Posterior vena cava (tissue), 2 donors: ENCODE measurements at regions not wholly inside any gene's neighbourhood (a gene's known extent, or its start where the extent isn't known, plus 50 kb on each side); places are given as distances from the start of the nearest gene placed in this dataset.

Experiments
- DNase-seq: peaks from one replicate; pipeline ENCODE4 v3.0.0-alpha.2; 2020; ENCODE audit warnings: low spot score
- intact Hi-C, 2 donors: fragments of 100-400 bp; cut with DNase I; formaldehyde crosslinking; loops; one replicate each; pipeline versions ENCODE4 v1.14.1 to v1.14.2; 2022 to 2023
- donor health status: DM: yes; HTN: yes; CAD: no.
- donor health status: DM: yes; HTN: yes; CAD: no.

- intact Hi-C loops: no loop called here
- DNase-seq: peak; percentile 89
Measured at GRCh38 chr5:67693956-67694809, 497.6 kb upstream of the CD180 start.

DNA sequence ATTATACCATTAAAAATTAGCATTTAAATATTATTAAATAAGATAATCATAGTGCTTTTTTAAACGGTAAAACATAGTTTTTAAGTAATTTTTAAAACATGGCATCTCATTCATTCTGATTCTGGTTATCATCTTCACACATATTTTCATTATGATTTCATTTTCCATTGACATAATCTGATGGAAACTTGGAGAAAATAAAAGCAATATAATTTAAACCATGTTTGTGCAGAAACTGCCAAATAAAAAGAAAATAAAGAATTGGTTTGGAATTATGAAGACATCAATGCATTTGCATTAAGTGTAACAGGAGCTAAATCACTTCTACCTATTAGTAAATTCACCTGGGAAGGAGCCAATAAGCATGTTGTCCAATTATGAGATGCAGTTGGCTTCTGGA is 490.1 kb upstream of the CD180 start:
- intact Hi-C loops: no loop called here
- DNase-seq: no peak

DNA sequence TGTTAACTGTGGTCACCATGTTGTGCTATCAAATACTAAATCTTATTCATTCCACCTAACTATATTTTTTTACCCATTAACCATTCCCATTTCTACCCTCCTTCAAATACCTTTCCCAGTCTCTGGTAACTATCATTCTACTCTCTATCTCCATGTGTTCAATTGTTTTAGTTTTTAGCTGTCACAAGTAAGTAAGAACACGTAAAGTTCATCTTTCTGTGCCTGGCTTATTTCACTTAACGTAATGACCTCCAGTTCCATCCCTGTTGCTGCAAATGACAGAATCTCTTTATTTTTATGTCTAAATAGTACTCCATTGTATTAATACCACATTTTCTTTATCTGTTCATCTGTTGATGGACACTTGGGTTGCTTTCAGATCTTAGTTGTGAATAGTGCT is 485.1 kb upstream of the CD180 start:
- intact Hi-C loops: no loop called here

GRCh38 chr5:67680099-67680498 is 483.5 kb upstream of the CD180 start:
- intact Hi-C loops: no loop called here
- DNase-seq: no peak

More for the DNA sequence above, 485.1 kb upstream of the CD180 start:
- DNase-seq: no peak

GRCh38 chr5:67679184-67679841 is 482.7 kb upstream of the CD180 start:
- intact Hi-C loops: no loop called here
- DNase-seq: no peak

DNA sequence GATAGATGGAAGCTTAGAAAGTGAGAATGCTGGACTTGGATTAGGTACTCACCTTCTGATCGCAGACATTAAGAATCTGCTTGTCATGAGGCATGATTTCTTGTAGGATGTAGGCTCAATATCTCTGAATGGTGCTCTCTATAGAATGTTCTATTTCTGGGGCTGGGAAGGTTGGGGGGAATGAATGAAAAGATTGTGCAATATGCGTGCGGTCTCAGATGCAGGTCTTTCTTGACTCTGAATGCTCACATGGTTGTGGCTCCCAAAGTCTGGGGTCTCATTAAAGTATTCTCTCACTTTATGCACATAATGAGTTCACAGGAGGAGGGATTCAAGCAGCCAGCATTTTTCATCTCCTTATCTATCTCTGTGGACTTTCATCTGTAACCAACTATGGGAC is 482.0 kb upstream of the CD180 start:
- intact Hi-C loops: no loop called here
- DNase-seq: no peak

- no peak for DNase-seq
- intact Hi-C loops: no loop called here
Measured at GRCh38 chr5:67677422-67677970, 480.9 kb upstream of the CD180 start.

DNA sequence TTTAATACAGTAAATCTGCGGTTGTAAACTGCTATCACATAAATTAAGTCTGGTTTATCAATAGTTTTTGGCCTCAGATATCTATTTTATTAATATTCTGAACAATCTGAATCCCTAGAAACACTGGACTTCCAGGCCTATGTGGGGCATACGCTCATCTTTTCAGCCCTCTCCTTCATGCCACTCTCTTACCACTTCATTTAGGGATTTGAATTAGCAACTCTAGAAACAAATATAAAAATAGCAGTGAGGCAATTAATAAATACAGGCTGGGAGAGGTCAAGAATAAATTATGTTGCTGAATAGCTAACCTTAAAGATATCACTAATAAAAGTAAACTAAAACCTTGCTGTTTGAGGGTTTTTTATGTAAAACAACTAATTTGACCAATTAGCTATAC is 480.3 kb upstream of the CD180 start:
- DNase-seq: no peak
- intact Hi-C loops: no loop called here

- intact Hi-C loops: no loop called here
- DNase-seq: no peak
Measured at GRCh38 chr5:67674159-67674655, 477.6 kb upstream of the CD180 start.

GRCh38 chr5:67673618-67674017 is 477.0 kb upstream of the CD180 start:
- DNase-seq: no peak
- intact Hi-C loops: no loop called here

- intact Hi-C loops: no loop called here
- DNase-seq: no peak
Measured at GRCh38 chr5:67673180-67673579, 476.6 kb upstream of the CD180 start.

DNA sequence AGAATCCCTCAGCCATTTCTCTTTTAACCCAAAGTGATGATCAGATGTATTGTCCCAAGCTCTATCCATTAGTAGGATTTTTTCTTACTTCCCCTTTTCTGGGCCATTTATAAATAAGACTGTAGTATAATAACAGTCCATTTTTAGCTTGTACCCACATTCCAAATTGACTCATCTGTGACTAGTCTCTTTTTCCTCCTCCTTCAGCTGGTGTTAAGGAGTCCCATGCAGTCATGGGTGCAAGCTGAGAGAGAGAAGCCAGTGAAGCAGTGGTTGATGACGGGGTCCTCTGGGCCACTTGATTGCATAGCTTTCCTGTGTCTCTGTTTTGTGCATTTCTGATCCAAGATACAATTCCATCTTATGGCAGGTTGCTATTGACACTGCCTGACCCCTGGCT is 476.0 kb upstream of the CD180 start:
- intact Hi-C loops: no loop called here
- DNase-seq: no peak

GRCh38 chr5:67669916-67670315 is 473.3 kb upstream of the CD180 start:
- no peak for DNase-seq
- intact Hi-C loops: no loop called here

DNA sequence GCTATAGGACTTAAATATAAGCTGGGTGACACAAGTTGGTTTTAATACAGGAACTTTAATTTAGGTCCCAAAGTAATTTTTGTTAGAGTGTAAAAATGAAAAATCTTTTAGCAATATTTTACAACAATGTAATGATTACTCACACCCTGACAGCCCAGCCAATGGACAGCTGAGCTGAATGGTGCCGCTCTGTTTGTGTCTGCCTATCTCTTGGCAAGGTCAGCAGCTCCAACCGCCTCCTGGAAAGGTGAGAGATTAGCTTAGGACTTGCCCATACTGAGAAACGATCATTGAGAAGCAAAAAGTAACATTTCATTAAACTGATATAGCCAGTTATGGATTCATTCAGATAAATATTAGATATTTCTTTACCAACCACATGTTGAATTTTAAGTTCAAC is 463.6 kb upstream of the CD180 start:
- DNase-seq: no peak
- intact Hi-C loops: no loop called here

GRCh38 chr5:67659288-67659687 is 462.7 kb upstream of the CD180 start:
- intact Hi-C loops: no loop called here
- no peak for DNase-seq

- no peak for DNase-seq
- intact Hi-C loops: no loop called here
Measured at GRCh38 chr5:67657055-67657454, 460.5 kb upstream of the CD180 start.

DNA sequence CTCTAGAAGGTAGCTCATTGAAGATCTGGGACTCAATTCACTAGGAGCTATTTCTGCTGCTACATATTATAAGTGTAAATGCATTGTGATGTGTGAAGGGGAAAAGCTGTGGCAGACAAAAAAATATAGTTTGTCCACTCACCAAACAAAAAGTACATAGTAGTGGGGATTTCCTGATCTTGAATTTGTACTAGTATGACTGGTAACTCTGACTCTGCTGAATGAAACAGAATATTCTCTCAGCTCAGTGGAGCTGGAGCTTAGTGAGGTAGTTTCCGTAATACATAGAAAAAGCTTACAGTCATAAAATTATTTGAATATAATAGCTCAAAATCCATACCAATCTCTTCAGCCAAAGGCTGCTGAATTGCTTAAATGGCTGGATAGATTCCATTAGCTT is 455.6 kb upstream of the CD180 start:
- intact Hi-C loops: no loop called here

GRCh38 chr5:67651180-67651579 is 454.6 kb upstream of the CD180 start:
- DNase-seq: no peak
- intact Hi-C loops: no loop called here

More for the DNA sequence above, 455.6 kb upstream of the CD180 start:
- DNase-seq: no peak

- intact Hi-C loops: no loop called here
- DNase-seq: peak; percentile 93
Measured at GRCh38 chr5:67648201-67648671, 451.6 kb upstream of the CD180 start.

DNA sequence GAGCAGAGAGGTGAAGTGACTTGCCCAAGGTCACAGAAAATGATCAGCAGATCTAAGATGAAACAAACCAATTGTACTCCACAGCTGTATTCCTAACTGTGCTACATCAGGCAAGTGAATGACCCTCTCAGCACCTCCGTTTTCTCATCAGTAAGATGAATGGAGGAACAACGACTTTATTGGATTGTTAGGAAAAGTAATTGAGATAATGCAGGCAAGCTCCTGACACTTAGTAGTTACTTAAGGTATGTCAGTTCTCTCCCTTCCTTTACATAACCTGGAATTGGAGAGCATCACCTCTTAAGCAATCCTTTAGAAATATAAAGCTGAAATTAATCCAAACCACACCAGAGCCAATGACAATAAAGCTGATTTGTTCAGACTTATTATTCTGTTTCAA is 451.2 kb upstream of the CD180 start:
- DNase-seq: no peak
- intact Hi-C loops: no loop called here
